GM11168 (cell line): ENCODE measurements at regions not wholly inside any gene's neighbourhood (a gene's known extent, or its start where the extent isn't known, plus 50 kb on each side); places are given as distances from the start of the nearest gene placed in this dataset.
"Not testable (repeated sequence)": the region's sequence is repeated elsewhere in the genome, so short reads cannot be mapped to it uniquely, and the experiment has no call there.

ENCODE experiments used
- in situ Hi-C: fragments of 300-500 bp; cut with MboI; formaldehyde crosslinking; loops from one replicate; pipeline ENCODE4 v1.12.0; 2022; ENCODE audit warnings: low sequenced_read_pairs; ENCODE audit not compliant: unreplicated experiment

DNA sequence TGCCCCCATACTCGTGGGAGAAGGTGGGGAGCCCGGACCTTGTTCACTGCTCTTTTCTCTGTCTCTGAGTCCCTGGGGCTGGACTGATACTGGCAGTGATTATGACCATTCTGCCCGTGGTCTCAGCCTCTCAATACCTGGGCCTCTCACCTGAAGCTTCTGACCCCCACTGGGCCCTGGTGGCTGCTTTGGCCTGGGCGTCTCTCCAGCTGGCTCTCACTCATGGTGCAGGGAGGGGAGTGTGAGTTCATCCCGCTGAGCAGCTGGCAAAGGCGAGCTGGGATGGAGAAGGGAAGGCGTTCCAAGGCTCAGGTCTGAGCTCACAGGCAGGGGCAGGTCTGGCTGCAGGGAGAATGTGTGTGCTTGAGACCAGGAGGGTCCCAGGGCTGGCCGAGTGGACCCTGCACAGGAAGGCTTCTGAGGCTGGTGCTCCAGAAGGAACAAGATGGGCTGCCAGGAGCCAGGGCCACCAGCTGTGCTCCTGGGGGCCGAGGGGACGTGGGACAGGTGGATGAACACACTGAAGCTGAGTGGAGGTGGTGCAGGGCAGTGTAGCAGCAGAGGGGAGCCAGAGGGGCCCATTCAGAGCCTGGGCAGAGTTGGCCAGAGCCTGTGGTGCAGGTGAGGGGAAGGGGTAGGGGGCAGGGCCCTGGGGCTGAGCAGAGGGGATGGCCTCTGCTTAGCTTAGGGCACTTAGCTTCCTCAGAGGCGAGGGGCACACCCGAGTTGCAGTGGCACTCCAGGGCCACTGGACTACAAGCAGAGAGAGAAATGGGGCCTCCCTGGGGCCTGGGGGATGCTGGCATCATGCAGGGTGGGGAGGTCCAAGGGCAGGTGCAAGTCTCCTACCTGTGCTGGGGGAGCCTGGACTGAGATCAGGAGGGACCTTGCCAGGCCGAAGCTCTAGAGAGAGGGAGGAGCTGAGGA, 122.5 kb downstream of the TMEM121 start:
- in situ Hi-C loops = not testable (repeated sequence)

DNA sequence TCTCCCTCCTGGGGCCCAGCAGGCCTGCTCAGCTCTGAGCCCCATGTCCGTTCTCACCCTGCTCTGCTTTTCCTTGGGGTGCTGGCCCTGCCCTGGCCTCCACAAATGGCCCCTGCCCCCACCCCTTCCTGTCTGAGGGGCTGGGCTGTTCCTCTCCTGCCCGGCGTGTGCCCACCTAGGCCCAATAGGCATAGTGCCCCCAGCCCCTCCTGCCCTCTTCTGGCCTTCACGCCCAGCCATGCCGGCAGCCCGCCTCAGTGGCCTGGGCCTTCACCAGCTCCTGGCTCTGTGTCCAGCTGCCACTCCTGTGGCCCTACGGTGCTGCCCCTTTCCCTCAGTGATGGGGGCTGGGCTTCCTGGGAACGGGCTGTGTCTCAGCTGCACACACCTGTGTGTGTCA, 125.9 kb downstream of the TMEM121 start:
- in situ Hi-C loops = loop anchor here (10.0 to 25.0 kb wide), 2 partner anchors 48 to 735 kb away; no protein-coding TSS in a partner anchor

DNA sequence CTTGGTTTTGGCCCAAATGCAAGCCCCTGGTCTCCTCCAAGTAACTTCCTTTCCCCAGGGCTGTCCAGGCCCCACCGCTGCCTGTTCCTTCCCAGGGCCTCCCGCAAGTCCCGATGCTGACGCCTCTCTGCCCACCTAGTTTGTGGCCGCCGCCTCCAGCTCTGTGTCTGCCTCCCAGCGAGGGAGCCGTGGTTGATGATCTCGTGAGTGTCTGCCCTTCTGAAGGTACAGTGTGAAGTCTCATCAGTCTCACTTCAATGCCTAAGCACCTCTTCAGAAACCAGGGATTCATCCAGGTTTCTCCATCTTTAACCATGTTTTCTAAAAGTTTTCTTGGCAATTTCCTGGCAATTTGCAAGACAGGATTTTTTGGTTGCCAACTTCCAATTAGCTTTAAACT, 127.5 kb downstream of the TMEM121 start:
- in situ Hi-C loops = loop anchor here (10.0 to 25.0 kb wide), 2 partner anchors 49 to 733 kb away; no protein-coding TSS in a partner anchor

DNA sequence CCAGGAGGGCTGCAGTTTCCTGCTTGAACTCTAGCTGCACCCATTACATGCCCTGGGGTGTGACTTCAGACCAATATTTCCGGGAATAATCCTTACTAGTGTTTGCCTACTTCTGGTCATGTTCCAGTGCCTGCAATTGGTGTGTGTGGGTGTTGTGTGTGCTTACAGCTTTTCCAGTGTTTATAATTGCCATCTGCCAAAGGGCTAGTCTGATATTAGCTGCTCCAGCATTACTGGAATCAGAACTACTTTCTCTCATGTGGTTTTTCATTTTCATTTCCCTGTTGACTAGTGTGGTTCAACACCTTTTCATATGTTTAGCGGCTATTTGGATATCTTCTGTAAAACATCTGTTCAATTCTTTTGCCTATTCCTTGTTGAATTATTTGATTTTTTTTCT, 132.9 kb downstream of the TMEM121 start:
- in situ Hi-C loops = loop anchor here (10.0 to 25.0 kb wide), 2 partner anchors 54 to 728 kb away; no protein-coding TSS in a partner anchor

DNA sequence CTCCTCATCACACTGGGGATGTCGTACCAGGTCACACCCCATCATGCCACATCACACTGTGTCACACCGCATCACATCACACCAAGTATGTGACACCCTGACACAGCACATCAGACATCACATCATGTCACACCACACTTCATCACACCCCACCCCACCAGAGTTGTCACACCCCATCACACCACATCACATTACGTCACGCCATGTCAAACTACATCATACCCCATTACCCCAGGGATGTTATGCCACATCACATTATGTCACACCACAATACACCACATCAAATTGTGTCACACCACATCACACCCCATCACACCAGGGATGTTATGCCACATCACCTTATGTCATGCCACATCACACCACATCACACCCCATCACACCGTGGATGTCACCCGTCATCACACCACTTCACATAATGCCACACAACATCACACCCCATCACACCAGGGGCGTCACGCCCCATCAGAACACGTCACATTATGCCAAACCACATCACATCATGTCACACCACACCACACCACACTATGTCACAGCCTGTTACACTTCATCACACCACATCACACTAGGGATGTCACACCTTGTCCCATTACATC, 133.6 kb downstream of the TMEM121 start:
- in situ Hi-C loops = loop anchor here (10.0 to 25.0 kb wide), 2 partner anchors 55 to 727 kb away; no protein-coding TSS in a partner anchor

DNA sequence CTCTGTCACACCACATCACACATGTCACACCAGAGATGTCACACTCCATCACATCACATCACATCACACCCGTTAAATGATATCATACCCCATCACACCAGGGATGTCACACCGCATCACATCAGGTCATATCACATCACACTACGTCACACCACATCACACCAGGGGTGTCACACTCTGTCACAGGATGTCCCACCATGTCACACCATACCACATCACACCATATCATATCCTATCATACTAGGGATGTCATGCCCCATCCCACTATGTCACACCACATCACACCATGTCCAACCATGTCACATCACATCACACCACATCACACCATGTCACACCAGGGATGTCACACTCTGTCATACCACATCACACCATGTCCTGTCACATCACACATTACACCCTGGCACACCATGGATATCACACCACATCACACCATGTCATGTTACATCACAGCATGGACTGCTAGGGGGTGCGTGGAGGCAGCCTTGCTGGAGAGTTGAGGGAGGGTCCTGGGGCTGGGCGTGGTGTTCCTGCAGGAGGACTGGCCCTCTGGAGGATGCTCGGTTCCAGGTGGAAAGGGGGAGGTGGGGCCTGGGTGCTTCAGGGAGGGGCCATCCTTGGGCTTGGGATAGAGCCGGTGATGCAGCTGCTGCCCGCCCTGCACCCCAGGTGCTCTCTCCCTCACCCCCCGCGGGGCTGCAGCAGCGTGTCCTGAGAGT, 134.6 kb downstream of the TMEM121 start:
- in situ Hi-C loops = loop anchor here (25.0 kb wide), 1 partner anchor 726 kb away; no protein-coding TSS in a partner anchor

DNA sequence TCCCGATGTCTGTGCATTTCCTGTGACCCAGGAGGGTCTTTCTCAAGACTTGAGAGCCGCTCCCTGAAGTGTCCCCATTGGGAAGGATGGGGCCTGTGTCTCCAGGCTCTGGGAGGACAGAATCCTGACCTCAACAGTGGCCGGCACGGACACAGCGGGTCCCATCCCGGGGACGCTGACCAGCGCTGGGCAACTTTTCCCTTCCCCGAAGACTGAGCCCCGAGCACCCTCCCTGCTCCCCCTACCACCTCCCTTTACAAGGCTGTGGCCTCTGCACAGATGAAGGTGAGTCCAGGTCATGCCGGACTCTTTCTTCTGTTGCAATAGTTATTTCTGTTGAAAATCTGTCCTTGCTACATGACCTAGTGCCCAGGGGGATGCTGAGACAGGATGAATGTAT, 135.7 kb downstream of the TMEM121 start:
- in situ Hi-C loops = loop anchor here (25.0 kb wide), 1 partner anchor 725 kb away; no protein-coding TSS in a partner anchor

DNA sequence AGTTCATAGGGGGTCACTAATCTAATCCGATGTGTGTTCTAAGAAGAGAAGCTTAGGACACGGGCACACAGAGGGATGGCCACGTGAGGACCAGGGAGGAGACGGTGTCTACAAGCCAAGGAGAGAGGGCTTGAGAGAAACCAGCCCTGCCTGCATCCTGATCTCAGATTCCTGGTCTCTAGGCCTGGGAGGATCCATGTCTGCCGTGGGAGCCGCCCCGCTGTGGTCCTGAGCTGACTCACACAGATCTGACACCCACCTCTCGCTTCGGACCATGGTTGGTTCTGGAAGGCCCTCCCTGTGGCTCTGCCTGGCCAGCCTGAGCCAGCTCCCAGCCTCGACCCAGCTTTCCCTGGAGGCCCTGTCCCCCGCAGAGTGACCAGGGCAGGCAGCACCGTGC, 136.2 kb downstream of the TMEM121 start:
- in situ Hi-C loops = loop anchor here (25.0 kb wide), 1 partner anchor 725 kb away; no protein-coding TSS in a partner anchor

DNA sequence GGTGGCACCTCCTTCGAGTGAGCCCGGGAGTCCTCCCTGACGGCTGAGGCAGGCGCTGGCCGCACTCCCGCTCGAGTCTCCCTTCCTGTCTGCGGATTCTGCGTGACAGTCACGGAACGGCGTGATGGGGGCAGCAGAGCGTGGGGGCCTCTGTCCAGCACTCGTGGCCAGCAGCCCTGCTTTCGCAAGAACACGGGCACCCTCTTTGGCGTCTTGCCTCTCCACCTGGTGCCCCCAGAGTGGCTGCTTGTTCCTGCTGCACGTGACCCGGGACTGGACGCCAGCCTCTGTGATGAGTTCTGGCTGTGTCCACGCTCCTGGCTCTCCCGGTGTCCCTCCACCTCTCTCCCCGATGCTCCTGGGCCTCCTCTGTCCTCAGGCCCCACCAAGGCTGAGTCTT, 136.9 kb downstream of the TMEM121 start:
- in situ Hi-C loops = loop anchor here (25.0 kb wide), 1 partner anchor 724 kb away; no protein-coding TSS in a partner anchor

DNA sequence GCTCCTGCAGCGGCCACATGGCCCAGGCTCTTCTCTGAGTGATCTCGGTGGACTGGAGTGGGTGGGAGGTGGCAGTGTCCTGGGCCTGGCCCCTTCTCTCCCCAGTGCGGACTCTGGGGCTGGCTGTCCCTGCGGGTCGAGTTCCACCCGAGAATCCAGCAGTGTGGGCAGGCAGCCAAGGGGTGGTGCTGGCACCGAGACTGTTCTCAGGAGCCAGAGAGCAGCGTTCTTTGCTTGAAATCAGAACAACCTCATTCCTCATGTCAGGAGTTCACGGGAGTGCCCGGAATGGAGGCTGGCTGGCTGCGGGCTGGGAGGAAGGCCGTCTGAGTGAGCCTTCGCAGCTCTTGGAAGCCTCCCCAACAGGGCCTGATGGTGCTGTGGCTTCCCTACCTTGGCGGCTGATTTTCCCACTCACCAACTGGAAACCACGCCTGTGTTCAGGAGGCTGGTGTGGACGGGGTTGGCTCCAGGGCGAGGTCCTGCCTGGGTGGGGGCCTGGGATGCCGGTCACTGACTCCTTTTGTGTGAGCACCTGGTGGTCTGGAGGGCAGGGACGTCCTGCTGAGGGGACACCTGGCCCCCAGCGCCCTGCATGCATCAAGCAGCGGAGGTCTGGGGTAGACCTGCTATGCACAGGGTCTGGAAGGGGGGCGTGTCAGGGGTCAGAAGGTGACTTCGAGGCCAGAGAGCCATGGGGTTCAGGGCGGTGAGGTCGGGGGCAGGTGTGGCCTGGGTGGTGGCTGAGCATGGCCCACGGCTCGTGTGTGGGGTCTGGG, 137.6 kb downstream of the TMEM121 start:
- in situ Hi-C loops = loop anchor here (25.0 kb wide), 1 partner anchor 723 kb away; no protein-coding TSS in a partner anchor

DNA sequence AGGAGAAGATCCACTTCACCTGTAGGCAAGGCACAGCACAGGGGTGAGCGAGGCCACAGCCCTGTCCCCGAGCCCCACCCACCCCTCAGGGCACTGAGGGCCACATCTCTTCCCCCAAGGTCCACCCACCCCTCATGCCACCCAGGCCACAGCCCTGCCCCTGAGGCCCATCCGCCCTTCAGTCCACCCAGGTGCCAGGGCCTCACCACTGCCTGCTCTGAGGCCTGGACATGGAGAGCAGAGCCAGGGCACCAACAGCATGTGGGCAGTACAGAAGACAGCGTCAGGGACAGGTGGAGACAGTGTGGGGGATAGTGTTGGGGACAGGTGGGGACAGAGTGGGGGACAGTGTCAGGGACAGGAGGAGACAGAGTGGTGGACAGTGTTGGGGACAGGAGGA, 138.3 kb downstream of the TMEM121 start:
- in situ Hi-C loops = loop anchor here (25.0 kb wide), 1 partner anchor 723 kb away; no protein-coding TSS in a partner anchor

DNA sequence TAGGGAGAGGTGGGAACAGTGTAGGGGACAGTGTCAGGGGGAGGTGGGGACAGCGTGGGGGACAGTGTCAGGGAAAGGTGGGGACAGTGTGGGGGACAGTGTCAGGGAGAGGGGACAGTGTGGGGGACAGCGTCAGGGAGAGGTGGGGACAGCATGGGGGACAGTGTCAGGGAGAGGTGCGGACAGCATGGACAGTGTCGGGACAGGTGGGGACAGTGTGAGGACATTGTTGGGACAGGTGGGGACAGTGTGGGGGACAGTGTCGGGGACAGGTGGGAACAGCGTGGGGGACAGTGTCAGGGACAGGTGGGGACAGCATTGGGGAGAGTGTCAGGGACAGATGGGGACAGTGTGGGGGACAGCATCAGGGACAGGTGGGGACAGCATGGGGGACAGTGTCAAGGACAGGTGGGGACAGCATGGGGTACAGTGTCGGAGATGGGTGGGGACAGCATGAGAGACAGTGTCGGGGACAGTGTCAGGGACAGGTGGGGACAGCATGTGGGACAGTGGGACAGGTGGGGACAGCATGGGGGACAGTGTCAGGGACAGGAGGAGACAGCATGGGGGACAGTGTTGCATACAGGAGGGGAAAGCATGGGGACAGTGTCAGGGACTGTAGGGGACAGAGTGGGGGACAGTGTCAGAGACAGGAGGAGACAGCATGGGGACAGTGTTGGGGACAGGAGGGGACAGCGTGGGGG, 139.0 kb downstream of the TMEM121 start:
- in situ Hi-C loops = loop anchor here (25.0 kb wide), 1 partner anchor 722 kb away; no protein-coding TSS in a partner anchor

DNA sequence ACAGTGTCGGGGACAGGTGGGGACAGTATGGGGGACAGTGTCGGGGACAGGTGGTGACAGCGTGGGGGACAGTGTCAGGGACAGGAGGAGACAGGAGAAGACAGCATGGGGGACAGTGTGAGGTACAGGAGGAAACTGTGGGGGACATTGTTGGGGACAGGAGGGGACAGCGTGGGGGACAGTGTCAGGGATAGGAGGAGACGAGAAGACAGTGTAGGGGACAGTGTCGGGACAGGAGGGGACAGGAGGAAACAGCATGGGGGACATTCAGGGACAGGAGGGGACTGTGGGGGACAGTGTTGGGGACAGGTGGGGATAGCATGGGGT, 139.5 kb downstream of the TMEM121 start:
- in situ Hi-C loops = loop anchor here (25.0 kb wide), 1 partner anchor 721 kb away; no protein-coding TSS in a partner anchor

DNA sequence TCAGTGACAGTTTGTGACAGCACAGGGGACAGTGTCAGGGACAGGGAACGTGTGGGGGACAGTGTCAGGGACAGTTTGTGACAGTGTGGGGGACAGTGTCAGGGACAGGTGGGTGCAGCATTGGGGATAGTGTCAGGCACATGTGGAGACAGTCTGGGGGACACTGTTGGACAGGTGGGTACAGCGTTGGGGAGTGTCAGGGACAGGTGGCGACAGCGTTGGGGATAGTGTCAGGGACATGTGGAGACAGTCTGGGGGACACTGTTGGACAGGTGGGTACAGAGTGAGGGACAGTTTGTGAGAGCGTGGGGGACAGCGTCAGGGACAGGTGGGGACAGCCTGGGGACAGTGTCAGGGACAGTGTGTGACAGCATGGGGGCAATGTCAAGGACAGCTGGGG, 140.0 kb downstream of the TMEM121 start:
- in situ Hi-C loops = loop anchor here (25.0 kb wide), 1 partner anchor 721 kb away; no protein-coding TSS in a partner anchor

DNA sequence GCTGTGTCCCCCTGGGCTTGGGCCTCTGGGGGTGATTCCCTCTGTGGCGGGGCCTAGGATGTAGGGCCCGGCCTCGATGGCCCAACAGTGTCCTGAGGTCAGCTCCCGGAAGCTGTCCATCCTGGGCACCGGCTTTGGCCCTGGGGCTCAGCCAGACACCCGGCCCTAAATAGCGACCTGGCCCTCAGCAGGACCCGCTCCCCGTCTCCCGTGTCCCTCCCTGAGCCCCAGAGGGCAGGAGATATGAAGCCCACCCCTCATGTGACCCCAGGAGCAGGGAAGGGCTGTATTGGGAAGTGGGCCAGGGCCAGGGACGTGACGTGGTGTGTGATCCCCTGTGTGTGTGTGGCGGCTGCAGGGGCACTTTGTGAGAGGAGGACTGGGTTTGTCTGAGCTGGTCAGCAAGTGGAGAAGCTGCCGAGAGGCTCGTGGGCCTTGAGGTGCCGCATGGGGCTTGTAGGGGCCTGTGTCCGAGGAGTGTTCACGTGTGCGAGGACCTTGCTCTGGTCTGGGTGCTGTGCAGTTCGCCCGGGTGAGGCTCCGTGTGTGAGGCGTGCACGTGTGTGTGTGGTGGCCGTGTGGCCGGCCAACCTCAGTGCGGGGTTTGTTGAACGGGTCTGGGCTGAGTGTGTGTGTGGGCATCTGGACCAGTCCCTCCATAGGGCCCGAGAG, 140.7 kb downstream of the TMEM121 start:
- in situ Hi-C loops = loop anchor here (25.0 kb wide), 1 partner anchor 720 kb away; no protein-coding TSS in a partner anchor

DNA sequence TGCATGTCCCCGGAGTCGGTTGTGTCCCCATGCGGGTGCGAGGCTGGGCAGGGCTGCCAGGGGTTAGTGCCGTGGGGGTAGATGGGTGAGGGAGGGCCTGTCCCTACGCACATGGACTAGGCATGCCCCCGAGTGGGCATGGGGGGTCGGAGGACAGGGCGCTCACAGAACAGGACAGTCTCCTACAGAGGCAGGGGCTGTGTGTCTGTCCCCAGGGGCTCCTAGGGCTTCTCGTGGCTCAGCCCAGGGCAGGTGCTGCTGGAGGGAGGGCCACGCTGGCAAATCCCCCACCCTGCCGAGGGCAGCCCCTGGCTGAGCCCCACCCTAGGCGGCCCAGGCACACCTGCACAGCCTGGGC, 141.3 kb downstream of the TMEM121 start:
- in situ Hi-C loops = loop anchor here (25.0 kb wide), 1 partner anchor 720 kb away; no protein-coding TSS in a partner anchor

DNA sequence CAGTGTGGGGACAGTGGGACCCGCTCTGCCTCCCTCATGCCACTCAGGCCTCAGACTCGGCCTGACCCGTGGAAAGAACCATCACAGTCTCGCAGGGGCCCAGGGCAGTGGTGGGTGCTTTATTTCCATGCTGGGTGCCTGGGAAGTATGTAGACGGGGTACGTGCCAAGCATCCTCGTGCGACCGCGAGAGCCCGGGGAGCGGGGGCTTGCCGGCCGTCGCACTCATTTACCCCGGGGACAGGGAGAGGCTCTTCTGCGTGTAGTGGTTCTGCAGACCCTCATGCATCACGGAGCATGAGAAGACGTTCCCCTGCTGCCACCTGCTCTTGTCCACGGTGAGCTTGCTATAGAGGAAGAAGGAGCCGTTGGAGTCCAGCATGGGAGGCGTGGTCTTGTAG, 141.6 kb downstream of the TMEM121 start:
- in situ Hi-C loops = loop anchor here (25.0 kb wide), 1 partner anchor 719 kb away; no protein-coding TSS in a partner anchor
